K562 (cell line): ENCODE measurements at regions not wholly inside any gene's neighbourhood (a gene's known extent, or its start where the extent isn't known, plus 50 kb on each side); places are given as distances from the start of the nearest gene placed in this dataset.

Source experiments
- ATAC-seq: fragments of 200-7000 bp; cut with Tn5 transposase; 3 replicates; pipeline ENCODE4 v1.9.1; 2020; ENCODE audit warnings: moderate library complexity
- BruUV-seq: library from RNA; stranded (reverse); fragments of 400-500 nt; replicated peaks from 2 replicates; lab custom pipeline; 2021; lab: Mats Ljungman, UMichigan
- CTCF ChIA-PET: fragments of 300-600 bp; formaldehyde crosslinking; extraction: SDS; loops from one replicate; lab custom pipeline; 2021; ENCODE audit warnings: low intra/inter-chr PET ratio; lab: Yijun Ruan, JAX
- POLR2A ChIA-PET: fragments of 300-600, 350-650 bp; sonication (Branson Sonifier 250); formaldehyde crosslinking; extraction: SDS; loops from one replicate; lab custom pipeline; 2021; ENCODE audit warnings: antibody characterized with exemption, inconsistent platforms; lab: Yijun Ruan, JAX
- DNase-seq, 4 experiments: peaks; one replicate each; pipeline versions ENCODE4 v3.0.0 to v3.0.0-alpha.2; 2011 to 2018; ENCODE audit warnings: low spot score in 3 of 4, mixed read lengths in 3 of 4; ENCODE audit errors: extremely low read depth in 1 of 4
- FAIRE-seq: peaks from 2 replicates; lab custom pipeline; 2011; peaks lifted over from hg19 to GRCh38; lab: Jason Lieb, UNC
- H2AFZ ChIP-seq: 2 replicates; pipeline ENCODE4 v1.6.0; 2011; ENCODE audit warnings: low read depth, low read length, control low read depth, inconsistent platforms
- H3K27ac ChIP-seq: fragments of 200-600 bp; 3 replicates; pipeline ENCODE4 v1.8.0; 2011; ENCODE audit warnings: low read depth, mild to moderate bottlenecking, control low read depth, inconsistent platforms, low read length, moderate library complexity, mixed read lengths; ENCODE audit errors: extremely low read depth
- H3K27me3 ChIP-seq, 2 experiments: fragments of 300-600 bp in 1 of 2; 2 replicates in 1 of 2; 3 replicates in 1 of 2; pipeline versions ENCODE4 v1.6.0 to v1.8.0; 2011; ENCODE audit warnings: inconsistent platforms in 2 of 2, low read length in 2 of 2, mild to moderate bottlenecking in 1 of 2, mixed read lengths in 1 of 2, moderate library complexity in 1 of 2; ENCODE audit not compliant: control insufficient read depth in 2 of 2, insufficient read depth in 2 of 2
- H3K36me3 ChIP-seq: fragments of 300-600 bp; 3 replicates; pipeline ENCODE4 v1.8.0; 2011; ENCODE audit warnings: mild to moderate bottlenecking, low read length, inconsistent platforms; ENCODE audit not compliant: control insufficient read depth, insufficient read depth
- H3K4me1 ChIP-seq, 2 experiments: fragments of 200-600 bp in 1 of 2; replicated peaks in 1 of 2; 2 replicates in 1 of 2; 3 replicates in 1 of 2; pipeline versions ENCODE4 v1.5.1 to v1.8.0; 2011; ENCODE audit warnings: inconsistent platforms in 2 of 2, low read length in 2 of 2, mild to moderate bottlenecking in 1 of 2, mixed read lengths in 1 of 2, moderate library complexity in 1 of 2; ENCODE audit not compliant: control insufficient read depth in 2 of 2, insufficient read depth in 2 of 2
- H3K4me2 ChIP-seq: 2 replicates; pipeline ENCODE4 v1.6.1; 2011; ENCODE audit warnings: low read length, control low read depth, inconsistent platforms, mixed read lengths; ENCODE audit not compliant: insufficient read depth
- H3K4me3 ChIP-seq: fragments of 200-600 bp; sonication (generic), shearing (Covaris generic); 2 replicates; pipeline ENCODE4 v1.5.1; 2016; ENCODE audit warnings: control low read depth, inconsistent platforms
- H3K79me2 ChIP-seq: fragments of 200-600 bp; 3 replicates; pipeline ENCODE4 v1.8.0; 2011; ENCODE audit warnings: low read length, inconsistent platforms; ENCODE audit not compliant: control insufficient read depth, insufficient read depth
- H3K9ac ChIP-seq, 2 experiments: 2 replicates each; pipeline versions ENCODE4 v1.6.0 to v1.6.1; 2011; ENCODE audit warnings: low read depth in 2 of 2, low read length in 2 of 2, control low read depth in 1 of 2, inconsistent platforms in 1 of 2, mild to moderate bottlenecking in 1 of 2, mixed read lengths in 1 of 2; ENCODE audit not compliant: insufficient read depth in 1 of 2
- H3K9me1 ChIP-seq: one replicate; pipeline ENCODE4 v1.6.0; 2011; ENCODE audit warnings: inconsistent platforms, mild to moderate bottlenecking, low read length, moderate library complexity; ENCODE audit not compliant: control insufficient read depth, insufficient read depth
- H3K9me3 ChIP-seq: replicated peaks from 2 replicates; pipeline ENCODE4 v1.5.1; 2011; ENCODE audit warnings: low read depth, low read length, inconsistent platforms; ENCODE audit not compliant: control insufficient read depth, insufficient read depth
- H4K20me1 ChIP-seq: replicated peaks from 2 replicates; pipeline ENCODE4 v1.6.1; 2011; ENCODE audit warnings: low read length, inconsistent platforms, mixed read lengths; ENCODE audit not compliant: control insufficient read depth, insufficient read depth
- BHLHE40 ChIP-seq: IDR thresholded peaks from 2 replicates; pipeline ENCODE4 v1.6.1; 2011; ENCODE audit warnings: low read length, improper control_type of control experiment
- BMI1 ChIP-seq: fragments of 150-350 bp; IDR thresholded peaks from 2 replicates; pipeline ENCODE4 v1.6.1; 2014; ENCODE audit warnings: low read length
- CBX5 ChIP-seq: IDR thresholded peaks from 2 replicates; pipeline ENCODE4 v1.6.1; 2014; ENCODE audit warnings: low read depth, borderline replicate concordance
- GTF2F1 ChIP-seq: IDR thresholded peaks from 2 replicates; pipeline ENCODE4 v1.6.1; 2011; ENCODE audit warnings: low read depth, low read length, improper control_type of control experiment
- ID3 ChIP-seq, 2 experiments: fragments of 250-450 bp in 1 of 2; fragments of 450-650 bp in 1 of 2; sonication (Bioruptor Pico) in 1 of 2; IDR thresholded peaks; 2 replicates each; pipeline versions ENCODE4 v1.6.1 to v1.8.0; 2016 to 2021; ENCODE audit warnings: mild to moderate bottlenecking in 2 of 2, moderate library complexity in 2 of 2, missing compliant biosample characterization in 1 of 2, missing genetic modification characterization in 1 of 2
- MAFG ChIP-seq: fragments of 450-650 bp; conservative IDR thresholded peaks from 2 replicates; pipeline ENCODE4 v1.6.1; 2016; ENCODE audit warnings: missing genetic modification characterization, missing compliant biosample characterization
- MCM7 ChIP-seq, 2 experiments: fragments of 450-650 bp; IDR thresholded peaks; 2 replicates each; pipeline ENCODE4 v1.6.1; 2016 to 2018
- NR2C1 ChIP-seq, 2 experiments: fragments of 450-650 bp; IDR thresholded peaks; 2 replicates each; pipeline ENCODE4 v1.6.1; 2017; ENCODE audit warnings: mild to moderate bottlenecking in 2 of 2, antibody characterized with exemption in 1 of 2, inconsistent platforms in 1 of 2, missing compliant biosample characterization in 1 of 2, missing genetic modification characterization in 1 of 2
- PPARD ChIP-seq: fragments of 250-450 bp; sonication (Bioruptor Pico); IDR thresholded peaks from 2 replicates; pipeline ENCODE4 v1.8.0; 2022; ENCODE audit warnings: inconsistent platforms, mild to moderate bottlenecking, moderate library complexity
- PRPF4 ChIP-seq: fragments of 200-400 bp; formaldehyde crosslinking; IDR thresholded peaks from one replicate; pipeline ENCODE4 v1.6.1; 2017; ENCODE audit warnings: low read length, low read depth, mild to moderate bottlenecking; ENCODE audit not compliant: insufficient read depth, poor library complexity, severe bottlenecking
- RNF2 ChIP-seq: sonication (generic); IDR thresholded peaks from 2 replicates; pipeline ENCODE4 v1.6.1; 2016
- SMARCA5 ChIP-seq: fragments of 450-650 bp; IDR thresholded peaks from 2 replicates; pipeline ENCODE4 v1.6.1; 2016
- STAT6 ChIP-seq: sonication (generic); formaldehyde crosslinking; IDR thresholded peaks from 2 replicates; pipeline ENCODE4 v1.8.1; 2023; ENCODE audit warnings: mild to moderate bottlenecking, missing genetic modification reagents
- ZFP30 ChIP-seq: fragments of 250-450 bp; sonication (Bioruptor Pico); IDR thresholded peaks from 2 replicates; pipeline ENCODE4 v1.8.0; 2022; ENCODE audit warnings: moderate library complexity, mild to moderate bottlenecking, inconsistent platforms, borderline replicate concordance
- ZNF408 ChIP-seq: fragments of 250-450 bp; sonication (Bioruptor Pico); IDR thresholded peaks from 2 replicates; pipeline ENCODE4 v1.4.0; 2020; ENCODE audit warnings: low read depth, mild to moderate bottlenecking, moderate library complexity
- ZNF589 ChIP-seq: fragments of 200-800 bp; sonication (Bioruptor generic); IDR thresholded peaks from 2 replicates; pipeline ENCODE4 v1.6.1; 2016; ENCODE audit warnings: low read depth, missing genetic modification characterization, missing compliant biosample characterization
- ZNF696 ChIP-seq: fragments of 250-450 bp; sonication (Bioruptor Pico); conservative IDR thresholded peaks from 2 replicates; pipeline ENCODE4 v1.4.0; 2020; ENCODE audit warnings: mild to moderate bottlenecking, moderate library complexity
- WGBS: fragments of 100-300 bp; shearing (Covaris generic); methylation state at CpG from one replicate; pipeline ENCODE4 v1.1.6; 2016; ENCODE audit warnings: low coverage, mixed read lengths; ENCODE audit not compliant: insufficient coverage; ENCODE audit errors: missing lambda C conversion rate; 5-methylcytosine and 5-hydroxymethylcytosine counted together
- in situ Hi-C: fragments of 300-500 bp; cut with MboI; formaldehyde crosslinking; loops from 4 replicates; pipeline ENCODE4 v1.15.0; 2018; ENCODE audit warnings: inconsistent platforms, mixed read lengths
- intact Hi-C: fragments of 100-400 bp; cut with micrococcal nuclease; formaldehyde crosslinking; loops from 2 replicates; pipeline ENCODE4 v1.14.2; 2022
- TF ChIP-seq, protein P1 (sequence below): fragments of 250-450 bp; sonication (Bioruptor Pico); IDR thresholded peaks from 2 replicates; pipeline ENCODE4 v1.5.0; 2021; ENCODE audit warnings: mild to moderate bottlenecking, moderate library complexity

GRCh38 chr7:50151661-50152060 lies 58.6 kb upstream of the ZPBP start:
- intact Hi-C loops, result no loop called here
- H3K27me3 ChIP-seq, result peaks cover 4 to 37% of the 10 kb centered on the region in 2 experiments; a peak in 3 of 5 replicates
- CTCF ChIA-PET, result no interaction called here
- H3K79me2 ChIP-seq, result no peaks in the 10 kb centered on the region
- DNase-seq (no peak), FAIRE-seq (no peak), ATAC-seq (no peak)
- in situ Hi-C loops, result no loop called here
- no peak overlapping the region for H3K4me2 ChIP-seq
- no peak overlapping the region for H3K9ac ChIP-seq
- POLR2A ChIA-PET, result no interaction called here
- TF ChIP-seq PPARD (no peak), ID3 (CRISPR knock-in tag; IDR thresholded peaks at IDR 0.05) (no peak), ID3 (tag; IDR thresholded peaks at IDR 0.05) (no peak), MCM7 (IDR thresholded peaks at IDR 0.05) (no peak), ZNF696 (CRISPR knock-in tag) (no peak), MAFG (no peak), ZFP30 (CRISPR knock-in tag) (no peak), GTF2F1 (no peak), CBX5 (no peak), ZNF408 (CRISPR knock-in tag) (no peak), BHLHE40 (no peak), NR2C1 (IDR thresholded peaks at IDR 0.05) (no peak), NR2C1 (tag; IDR thresholded peaks at IDR 0.05) (no peak), PRPF4 (no peak), ZNF589 (CRISPR knock-in tag) (no peak), SMARCA5 (no peak), STAT6 (CRISPR knock-in tag) (no peak), RNF2 (no peak), BMI1 (no peak)
- TF ChIP-seq, protein P1, sequence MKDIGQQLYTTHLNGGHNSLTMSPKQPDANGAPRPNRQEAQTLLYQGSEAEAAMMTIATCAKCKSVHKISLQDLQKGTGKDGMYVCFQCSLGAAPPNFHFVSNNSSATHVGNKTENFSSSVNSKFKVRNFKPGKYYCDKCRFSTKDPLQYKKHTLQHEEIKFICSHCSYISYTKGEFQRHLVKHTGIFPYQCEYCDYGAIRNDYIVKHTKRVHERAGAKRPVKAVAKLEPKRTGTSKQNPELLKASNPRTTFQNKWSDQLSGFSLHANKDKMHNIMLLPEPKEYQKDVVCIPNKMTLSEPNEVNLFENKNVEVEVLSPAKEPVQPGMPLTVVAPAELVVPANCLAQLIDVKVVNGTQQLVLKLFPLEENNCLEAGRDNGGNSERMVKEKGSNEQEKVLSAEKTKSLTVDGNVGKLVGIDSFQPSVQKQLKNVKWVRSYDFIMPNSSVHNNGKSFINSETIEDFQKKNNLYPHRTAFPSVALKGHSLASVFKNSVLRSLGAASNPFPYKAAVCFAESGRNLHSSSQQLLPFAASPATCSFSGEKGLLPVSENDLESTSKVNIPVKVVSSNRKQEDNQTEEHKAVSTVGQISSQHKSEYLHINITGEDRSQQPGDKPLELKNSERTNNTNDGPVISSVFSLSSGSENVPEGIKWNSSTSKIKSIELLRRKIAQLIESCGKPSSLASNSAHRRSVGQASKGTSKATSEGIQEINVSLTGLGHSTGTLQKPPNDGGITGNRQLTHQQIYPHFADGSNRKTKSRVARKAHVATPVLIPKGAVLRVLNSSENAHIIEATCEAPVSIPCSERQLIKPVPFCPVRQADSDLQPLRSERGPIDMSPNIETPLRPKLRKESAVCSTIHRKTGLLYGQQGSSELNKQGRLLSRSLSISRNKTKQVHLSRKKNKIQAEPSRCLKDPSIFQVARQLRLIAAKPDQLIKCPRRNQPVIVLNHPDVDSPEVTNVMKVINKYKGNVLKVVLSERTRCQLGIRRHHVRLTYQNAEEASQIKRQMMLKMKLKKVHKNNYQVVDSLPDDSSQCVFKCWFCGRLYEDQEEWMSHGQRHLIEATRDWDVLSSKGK, result no peak
- H3K36me3 ChIP-seq, result no peaks in the 10 kb centered on the region
- no peaks in the 10 kb centered on the region for H3K9me3 ChIP-seq
- H3K4me1 ChIP-seq, result no peaks in the 10 kb centered on the region
- no peak overlapping the region for H3K4me3 ChIP-seq
- H4K20me1 ChIP-seq, result no peaks in the 10 kb centered on the region
- no peak overlapping the region for H2AFZ ChIP-seq
- no peaks in the 10 kb centered on the region for H3K9me1 ChIP-seq
- H3K27ac ChIP-seq, result no peak overlapping the region
- no TSS peak for BruUV-seq
- 0% methylated on average over 3 of the region's 3 CpGs for WGBS
